Natural killer cell (primary cell): ENCODE measurements at regions not wholly inside any gene's neighbourhood (a gene's known extent, or its start where the extent isn't known, plus 50 kb on each side); places are given as distances from the start of the nearest gene placed in this dataset.
A peak's percentile ranks its signal among the peaks of the same experiment; 100 is the strongest.

ENCODE experiments used
- ATAC-seq, 3 donors: fragments of 150-1000 bp in 2 of 3; fragments of 200-7000 bp in 1 of 3; cut with Tn5 transposase; 1 replicate in 1 of 3; 2 replicates in 2 of 3; pipeline ENCODE4 v1.10.0; 2021; ENCODE audit warnings: mild to moderate bottlenecking in 2 of 3, moderate library complexity in 2 of 3
- DNase-seq, 2 donors: peaks; one replicate each; pipeline versions ENCODE4 v3.0.0 to v3.0.0-alpha.2; 2013 to 2021; ENCODE audit warnings: mixed read lengths in 1 of 2
- H3K27ac ChIP-seq: one replicate; pipeline ENCODE4 v1.5.1; 2013; ENCODE audit warnings: mild to moderate bottlenecking, low read length
- H3K27me3 ChIP-seq: one replicate; pipeline ENCODE4 v1.6.1; 2013; ENCODE audit warnings: low read length; ENCODE audit not compliant: control insufficient read depth, insufficient read depth
- H3K36me3 ChIP-seq: one replicate; pipeline ENCODE4 v1.6.1; 2013; ENCODE audit warnings: low read length; ENCODE audit not compliant: control insufficient read depth, insufficient read depth
- H3K4me1 ChIP-seq: one replicate; pipeline ENCODE4 v1.6.1; 2013; ENCODE audit warnings: low read length; ENCODE audit not compliant: control insufficient read depth, insufficient read depth
- H3K4me3 ChIP-seq: one replicate; pipeline ENCODE4 v1.5.1; 2013; ENCODE audit warnings: low read length
- H3K9me3 ChIP-seq: one replicate; pipeline ENCODE4 v1.6.1; 2013; ENCODE audit warnings: low read length; ENCODE audit not compliant: control insufficient read depth, insufficient read depth
- H3K27ac Mint-ChIP-seq, 2 donors: one replicate each; pipeline ENCODE4 v1.8.0; 2022; ENCODE audit warnings: mild to moderate bottlenecking in 2 of 2, mixed read lengths in 2 of 2, moderate library complexity in 1 of 2
- H3K27me3 Mint-ChIP-seq, 2 donors: one replicate each; pipeline ENCODE4 v1.8.0; 2022; ENCODE audit warnings: low read depth in 2 of 2, mixed read lengths in 2 of 2
- H3K36me3 Mint-ChIP-seq: one replicate; pipeline ENCODE4 v1.8.0; 2022; ENCODE audit warnings: mixed read lengths
- H3K4me1 Mint-ChIP-seq, 2 donors: one replicate each; pipeline ENCODE4 v1.8.0; 2022; ENCODE audit warnings: mixed read lengths in 2 of 2
- H3K4me3 Mint-ChIP-seq: one replicate; pipeline ENCODE4 v1.8.0; 2022; ENCODE audit warnings: mild to moderate bottlenecking, moderate library complexity, mixed read lengths
- H3K9me3 Mint-ChIP-seq, 2 donors: one replicate each; pipeline ENCODE4 v1.8.0; 2022; ENCODE audit warnings: mixed read lengths in 2 of 2
- WGBS: methylation state at CpG from one replicate; pipeline ENCODE4 v1.1.7; 2013; ENCODE audit warnings: missing lambda C conversion rate; ENCODE audit not compliant: insufficient coverage; 5-methylcytosine and 5-hydroxymethylcytosine counted together
- intact Hi-C: fragments of 100-400 bp; cut with micrococcal nuclease; formaldehyde crosslinking; loops from one replicate; pipeline ENCODE4 v1.14.2; 2022
- TF ChIP-seq, protein P1 (sequence below): fragments of 200-600 bp; IDR thresholded peaks from one replicate; pipeline ENCODE4 v1.8.0; 2022; ENCODE audit warnings: antibody characterized with exemption

DNA sequence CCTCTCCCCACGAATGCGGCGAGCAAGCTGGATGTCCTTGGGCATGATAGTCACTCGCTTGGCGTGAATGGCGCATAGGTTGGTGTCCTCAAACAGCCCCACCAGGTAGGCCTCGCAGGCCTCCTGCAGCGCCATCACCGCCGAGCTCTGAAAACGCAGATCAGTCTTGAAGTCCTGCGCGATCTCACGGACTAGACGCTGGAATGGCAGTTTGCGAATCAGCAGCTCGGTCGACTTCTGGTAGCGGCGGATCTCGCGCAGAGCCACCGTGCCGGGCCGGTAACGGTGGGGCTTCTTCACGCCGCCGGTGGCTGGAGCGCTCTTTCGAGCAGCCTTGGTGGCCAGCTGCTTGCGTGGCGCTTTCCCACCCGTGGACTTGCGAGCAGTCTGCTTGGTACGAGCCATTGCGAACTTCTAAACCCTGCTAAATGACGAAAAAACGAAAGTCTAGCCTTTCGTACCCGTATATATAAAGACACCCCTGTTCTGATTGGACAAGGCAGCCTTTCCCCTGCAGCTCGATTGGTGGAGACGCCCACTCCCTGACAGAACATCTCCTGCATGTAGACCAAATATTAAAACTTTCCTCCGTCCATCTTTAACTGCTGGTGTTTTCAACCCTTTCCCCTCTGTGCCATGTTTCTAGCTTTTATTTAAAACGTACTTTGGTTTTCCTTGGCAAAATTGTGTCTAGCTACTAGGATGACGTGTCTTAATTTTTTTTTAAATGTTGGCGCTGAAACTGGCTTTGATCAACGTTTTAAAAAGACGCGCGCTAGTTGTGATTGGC, 109.8 kb downstream of the HFE start:
- Mint-ChIP-seq H3K4me3 (peak overlapping the region; percentile 96), H3K9me3 (no peaks in the 10 kb centered on the region), H3K4me1 (peaks cover 45 to 51% of the 10 kb centered on the region in 2 donors), H3K27me3 (no peaks in the 10 kb centered on the region), H3K36me3 (no peaks in the 10 kb centered on the region), H3K27ac (peak overlapping the region; percentile 98 to 99)
- peak overlapping the region; percentile 94 for H3K27ac ChIP-seq
- peak; percentile 53 to 73 (median 62) for ATAC-seq
- no peaks in the 10 kb centered on the region for H3K27me3 ChIP-seq
- peak; percentile 65 to 94 for DNase-seq
- under 1% methylated on average over 48 of the region's 51 CpGs for WGBS
- no peaks in the 10 kb centered on the region for H3K36me3 ChIP-seq
- TF ChIP-seq, protein P1, sequence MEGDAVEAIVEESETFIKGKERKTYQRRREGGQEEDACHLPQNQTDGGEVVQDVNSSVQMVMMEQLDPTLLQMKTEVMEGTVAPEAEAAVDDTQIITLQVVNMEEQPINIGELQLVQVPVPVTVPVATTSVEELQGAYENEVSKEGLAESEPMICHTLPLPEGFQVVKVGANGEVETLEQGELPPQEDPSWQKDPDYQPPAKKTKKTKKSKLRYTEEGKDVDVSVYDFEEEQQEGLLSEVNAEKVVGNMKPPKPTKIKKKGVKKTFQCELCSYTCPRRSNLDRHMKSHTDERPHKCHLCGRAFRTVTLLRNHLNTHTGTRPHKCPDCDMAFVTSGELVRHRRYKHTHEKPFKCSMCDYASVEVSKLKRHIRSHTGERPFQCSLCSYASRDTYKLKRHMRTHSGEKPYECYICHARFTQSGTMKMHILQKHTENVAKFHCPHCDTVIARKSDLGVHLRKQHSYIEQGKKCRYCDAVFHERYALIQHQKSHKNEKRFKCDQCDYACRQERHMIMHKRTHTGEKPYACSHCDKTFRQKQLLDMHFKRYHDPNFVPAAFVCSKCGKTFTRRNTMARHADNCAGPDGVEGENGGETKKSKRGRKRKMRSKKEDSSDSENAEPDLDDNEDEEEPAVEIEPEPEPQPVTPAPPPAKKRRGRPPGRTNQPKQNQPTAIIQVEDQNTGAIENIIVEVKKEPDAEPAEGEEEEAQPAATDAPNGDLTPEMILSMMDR, result no peak
- no peaks in the 10 kb centered on the region for H3K9me3 ChIP-seq
- intact Hi-C loops, result loop anchor here (1.0 to 10.0 kb wide), 6 partner anchors 8 to 1695 kb away; a partner anchor contains a TSS
- peaks cover 26% of the 10 kb centered on the region for H3K4me1 ChIP-seq
- peak overlapping the region; percentile 92 for H3K4me3 ChIP-seq

DNA sequence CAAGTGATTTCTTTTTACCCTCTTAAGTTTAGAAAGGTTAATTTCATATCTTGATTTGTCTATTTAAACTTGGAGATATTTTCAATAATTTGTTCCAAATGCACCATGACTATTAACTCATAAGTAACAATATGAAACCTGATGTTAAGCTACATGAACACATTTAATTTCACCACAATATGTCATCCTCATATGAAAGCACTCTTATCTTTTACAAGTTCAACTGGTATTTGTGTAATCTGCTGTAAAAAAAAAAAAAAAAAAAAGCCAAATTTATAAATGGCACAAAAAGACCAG, 110.4 kb downstream of the HFE start:
- Mint-ChIP-seq H3K27ac (peak overlapping the region; percentile 98 to 99), H3K4me3 (peak overlapping the region; percentile 96), H3K27me3 (no peaks in the 10 kb centered on the region), H3K36me3 (no peaks in the 10 kb centered on the region), H3K4me1 (peaks cover 45 to 51% of the 10 kb centered on the region in 2 donors), H3K9me3 (no peaks in the 10 kb centered on the region)
- TF ChIP-seq, protein P1, result no peak
- Histone ChIP-seq H3K9me3 (no peaks in the 10 kb centered on the region), H3K36me3 (no peaks in the 10 kb centered on the region), H3K4me3 (peak overlapping the region; percentile 92), H3K27me3 (no peaks in the 10 kb centered on the region), H3K27ac (peak overlapping the region; percentile 94), H3K4me1 (peaks cover 26% of the 10 kb centered on the region)
- no peak for ATAC-seq
- no peak for DNase-seq
- intact Hi-C loops, result loop anchor here (1.0 to 10.0 kb wide), 6 partner anchors 8 to 1695 kb away; a partner anchor contains a TSS

DNA sequence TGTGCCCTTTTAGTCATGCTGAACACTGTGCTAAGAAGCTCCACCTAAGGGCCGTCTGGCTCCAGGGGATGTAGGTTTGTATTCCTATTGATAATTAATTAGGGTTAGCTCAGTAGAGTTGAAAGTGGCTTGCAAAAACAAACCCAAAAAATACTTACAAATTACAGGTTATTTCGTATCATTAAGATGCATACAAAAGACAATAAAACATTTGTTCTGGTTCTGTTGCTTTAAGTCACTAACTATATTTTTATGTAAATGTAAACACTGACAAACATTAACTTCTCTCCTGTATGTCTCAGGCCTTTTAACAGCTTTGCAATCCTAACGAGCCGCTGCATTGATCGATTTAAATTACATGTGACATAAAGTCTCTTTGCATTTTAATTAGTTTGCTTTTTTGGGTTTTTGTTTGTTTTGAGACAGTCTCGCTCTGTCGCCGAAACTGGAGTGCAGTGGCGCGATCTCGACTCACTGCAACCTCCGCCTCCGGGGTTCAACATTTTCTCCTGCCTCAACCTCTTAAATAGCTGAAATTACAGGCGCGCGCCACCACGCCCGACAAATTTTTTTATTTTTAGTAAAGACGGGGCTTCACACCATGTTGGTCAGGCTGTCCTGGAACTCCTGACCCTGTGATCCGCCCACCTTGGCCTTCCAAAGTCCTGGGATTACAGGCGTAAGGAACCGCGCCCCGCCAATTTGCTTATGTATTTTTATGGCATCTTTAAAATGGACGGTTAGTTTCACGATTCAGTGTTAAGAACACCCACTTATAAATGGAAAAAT, 110.9 kb downstream of the HFE start:
- peak; percentile 39 to 59 for DNase-seq
- no peak for ATAC-seq
- 0% methylated on average over 22 of the region's 26 CpGs for WGBS

More for the DNA sequence above, 110.9 kb downstream of the HFE start:
- H3K4me3 ChIP-seq, result peak overlapping the region; percentile 92
- peak overlapping the region; percentile 94 for H3K27ac ChIP-seq
- TF ChIP-seq, protein P1, result no peak
- Mint-ChIP-seq H3K4me3 (peak overlapping the region; percentile 96), H3K27me3 (no peaks in the 10 kb centered on the region), H3K36me3 (no peaks in the 10 kb centered on the region), H3K9me3 (no peaks in the 10 kb centered on the region), H3K27ac (peak overlapping the region; percentile 98 to 99), H3K4me1 (peaks cover 48 to 53% of the 10 kb centered on the region in 2 donors)
- peaks cover 26% of the 10 kb centered on the region for H3K4me1 ChIP-seq
- no peaks in the 10 kb centered on the region for H3K9me3 ChIP-seq
- H3K27me3 ChIP-seq, result no peaks in the 10 kb centered on the region
- intact Hi-C loops, result loop anchor here (1.0 to 10.0 kb wide), 10 partner anchors 9 to 1694 kb away; a partner anchor contains a TSS
- H3K36me3 ChIP-seq, result no peaks in the 10 kb centered on the region
